GM18867 (cell line): ENCODE measurements at regions not wholly inside any gene's neighbourhood (a gene's known extent, or its start where the extent isn't known, plus 50 kb on each side); places are given as distances from the start of the nearest gene placed in this dataset.

Experiments used
- ATAC-seq: cut with Tn5 transposase; IDR thresholded peaks from one replicate; pipeline ENCODE4 v1.9.1; 2021; ENCODE audit warnings: mild to moderate bottlenecking, moderate library complexity; ENCODE audit not compliant: unreplicated experiment

- ATAC-seq: no peak
Measured at GRCh38 chr1:177793900-177794299, 176.0 kb downstream of the SEC16B start.

- no peak for ATAC-seq
Measured at GRCh38 chr1:177790566-177790965, 179.3 kb downstream of the SEC16B start.

- no peak for ATAC-seq
Measured at GRCh38 chr1:177789956-177790355, 179.9 kb downstream of the SEC16B start.

- no peak for ATAC-seq
Measured at GRCh38 chr1:177786176-177786745, 183.6 kb downstream of the SEC16B start.

GRCh38 chr1:177784936-177785335, 184.9 kb downstream of the SEC16B start:
- no peak for ATAC-seq

- ATAC-seq: no peak
Measured at GRCh38 chr1:177784409-177784808, 185.4 kb downstream of the SEC16B start.

GRCh38 chr1:177783051-177783450, 186.8 kb downstream of the SEC16B start:
- no peak for ATAC-seq

- ATAC-seq: peak; percentile 61
Measured at GRCh38 chr1:177780096-177780700, 189.7 kb downstream of the SEC16B start.

- ATAC-seq: no peak
Measured at GRCh38 chr1:177779166-177779965, 190.5 kb downstream of the SEC16B start.

- no peak for ATAC-seq
Measured at GRCh38 chr1:177775924-177776323, 193.9 kb downstream of the SEC16B start.

- no peak for ATAC-seq
Measured at GRCh38 chr1:177772386-177772960, 197.4 kb downstream of the SEC16B start.

GRCh38 chr1:177771688-177772087, 198.2 kb downstream of the SEC16B start:
- no peak for ATAC-seq

- ATAC-seq: no peak
Measured at GRCh38 chr1:177770096-177770495, 199.8 kb downstream of the SEC16B start.

GRCh38 chr1:177755851-177756560, 213.9 kb downstream of the SEC16B start:
- no peak for ATAC-seq

GRCh38 chr1:177754603-177755002, 215.3 kb downstream of the SEC16B start:
- no peak for ATAC-seq

GRCh38 chr1:177753655-177754054, 216.2 kb downstream of the SEC16B start:
- ATAC-seq: no peak

- ATAC-seq: peak; percentile 88
Measured at GRCh38 chr1:177748080-177748801, 221.6 kb downstream of the SEC16B start.

- no peak for ATAC-seq
Measured at GRCh38 chr1:177746155-177746554, 223.7 kb downstream of the SEC16B start.

GRCh38 chr1:177744906-177745305, 225.0 kb downstream of the SEC16B start:
- ATAC-seq: no peak

GRCh38 chr1:177741476-177741875, 228.4 kb downstream of the SEC16B start:
- no peak for ATAC-seq
